ENCODE measurements at regions not wholly inside any gene's neighbourhood (a gene's known extent, or its start where the extent isn't known, plus 50 kb on each side); places are given as distances from the start of the nearest gene placed in this dataset.

GRCh38 chr11:33476945-33477606, 219.9 kb downstream of the HIPK3 start:
- TF ChIP-seq CTCF (conservative IDR thresholded peaks at IDR 0.05; ENCODE audit: low read length) (no peak), EZH2phosphoT487 (IDR thresholded peaks at IDR 0.05; ENCODE audit: borderline replicate concordance, low read depth, low read length) (no peak)

Data from OCI-LY7 (cell line).